Esophagus (tissue), 2 donors: ENCODE measurements at regions not wholly inside any gene's neighbourhood (a gene's known extent, or its start where the extent isn't known, plus 50 kb on each side); places are given as distances from the start of the nearest gene placed in this dataset.

Experiments used
- H3K27ac ChIP-seq, 2 donors: one replicate each; pipeline ENCODE4 v1.5.1; 2013; ENCODE audit warnings: low read depth in 2 of 2, mild to moderate bottlenecking in 2 of 2, inconsistent platforms in 1 of 2, low read length in 1 of 2, moderate library complexity in 1 of 2
- H3K27me3 ChIP-seq, 2 donors: one replicate each; pipeline ENCODE4 v1.6.1; 2013; ENCODE audit warnings: low read length in 2 of 2, control low read depth in 1 of 2, mild to moderate bottlenecking in 1 of 2; ENCODE audit not compliant: insufficient read depth in 2 of 2, control insufficient read depth in 1 of 2
- H3K36me3 ChIP-seq, 2 donors: one replicate each; pipeline ENCODE4 v1.6.1; 2013; ENCODE audit warnings: low read length in 1 of 2; ENCODE audit not compliant: control insufficient read depth in 2 of 2, insufficient read depth in 2 of 2
- H3K4me1 ChIP-seq, 2 donors: one replicate each; pipeline ENCODE4 v1.6.1; 2013; ENCODE audit warnings: low read length in 1 of 2; ENCODE audit not compliant: control insufficient read depth in 2 of 2, insufficient read depth in 2 of 2
- H3K4me3 ChIP-seq, 2 donors: one replicate each; pipeline ENCODE4 v1.5.1; 2013; ENCODE audit warnings: low read length in 2 of 2, mild to moderate bottlenecking in 2 of 2, low read depth in 1 of 2, moderate library complexity in 1 of 2
- H3K9me3 ChIP-seq, 2 donors: one replicate each; pipeline ENCODE4 v1.6.1; 2013; ENCODE audit warnings: mild to moderate bottlenecking in 2 of 2, low read depth in 1 of 2, low read length in 1 of 2, moderate library complexity in 1 of 2; ENCODE audit not compliant: control insufficient read depth in 2 of 2, insufficient read depth in 1 of 2
- WGBS, 2 donors: extraction: QIAGEN DNeasy Blood & Tissue Kit; methylation state at CpG; one replicate each; pipeline ENCODE4 v1.1.7; 2013; 5-methylcytosine and 5-hydroxymethylcytosine counted together
- donor health status: healthy with polysubstance abuse.
- donor health status: Bipolar disorder and iron deficiency.

DNA sequence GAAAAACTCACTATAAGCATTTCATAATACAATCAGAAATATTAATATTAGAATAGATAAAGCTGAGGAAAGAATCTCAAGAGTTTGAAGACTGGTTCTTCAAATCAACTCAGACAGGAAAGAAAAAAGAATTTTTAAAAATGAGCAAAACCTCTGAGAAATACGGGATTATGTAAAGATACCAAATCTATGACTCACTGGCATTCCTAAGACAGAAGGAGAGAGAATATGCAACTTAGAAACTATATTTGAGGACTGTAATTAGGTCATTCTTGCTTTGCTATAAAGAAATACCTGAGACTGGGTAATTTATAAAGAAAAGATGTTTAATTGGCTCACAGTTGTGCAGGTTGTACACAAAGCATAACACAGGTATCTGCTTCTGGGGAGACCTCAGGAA lies 665.1 kb downstream of the RNF144B start:
- no peaks in the 10 kb centered on the region for H3K27me3 ChIP-seq
- 23 to 25% methylated on average over 1 of the region's 1 CpG for WGBS, 2 donors
- no peaks in the 10 kb centered on the region for H3K36me3 ChIP-seq
- H3K4me1 ChIP-seq = no peaks in the 10 kb centered on the region
- no peaks in the 10 kb centered on the region for H3K9me3 ChIP-seq
- no peak overlapping the region for H3K4me3 ChIP-seq
- H3K27ac ChIP-seq = no peak overlapping the region

DNA sequence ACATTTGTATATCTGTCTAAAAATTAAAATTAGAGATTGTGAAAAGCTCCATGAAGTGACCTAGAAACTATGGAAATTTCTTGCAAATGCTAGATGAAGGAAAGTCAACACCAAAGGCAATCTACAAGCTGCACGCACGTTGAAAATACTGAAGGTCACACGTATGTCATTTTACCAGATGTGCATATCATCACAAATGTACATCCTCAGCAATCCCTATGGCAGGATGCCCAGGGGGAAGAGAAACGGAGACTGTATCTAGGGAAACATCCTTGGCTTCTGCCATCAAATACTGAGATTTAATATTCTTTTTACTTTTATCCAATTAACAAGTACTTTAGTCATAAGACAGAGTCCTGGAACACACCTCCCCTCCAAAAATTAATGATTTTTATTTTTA lies 672.0 kb downstream of the RNF144B start:
- Histone ChIP-seq H3K27ac (no peak overlapping the region), H3K9me3 (no peaks in the 10 kb centered on the region), H3K4me1 (no peaks in the 10 kb centered on the region), H3K36me3 (no peaks in the 10 kb centered on the region), H3K27me3 (no peaks in the 10 kb centered on the region), H3K4me3 (no peak overlapping the region)
- 51 to 65% methylated on average over 4 of the region's 4 CpGs for WGBS, 2 donors

DNA sequence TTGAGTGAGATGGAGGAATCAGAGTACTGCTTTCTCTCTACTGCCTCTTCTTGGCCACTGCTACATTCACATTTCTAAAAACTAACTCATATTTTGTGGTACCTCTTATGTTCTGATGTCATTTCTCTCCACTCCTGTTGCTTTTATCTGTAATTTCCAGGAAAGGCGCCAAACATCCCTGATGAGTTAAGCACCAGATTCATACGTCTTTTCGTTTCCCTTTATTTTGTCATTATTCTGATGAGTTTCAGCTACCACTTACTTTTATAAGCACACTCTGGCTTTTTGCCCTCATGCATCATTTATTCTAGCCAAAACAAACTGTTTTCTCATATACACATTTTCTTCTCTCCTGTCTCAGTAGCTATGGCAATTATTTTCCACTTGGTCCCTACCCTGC lies 680.0 kb downstream of the RNF144B start:
- Histone ChIP-seq H3K27me3 (no peaks in the 10 kb centered on the region), H3K36me3 (no peaks in the 10 kb centered on the region), H3K27ac (no peak overlapping the region), H3K4me3 (no peak overlapping the region), H3K4me1 (no peaks in the 10 kb centered on the region), H3K9me3 (no peaks in the 10 kb centered on the region)
- 75 to 82% methylated on average over 3 of the region's 3 CpGs for WGBS, 2 donors

DNA sequence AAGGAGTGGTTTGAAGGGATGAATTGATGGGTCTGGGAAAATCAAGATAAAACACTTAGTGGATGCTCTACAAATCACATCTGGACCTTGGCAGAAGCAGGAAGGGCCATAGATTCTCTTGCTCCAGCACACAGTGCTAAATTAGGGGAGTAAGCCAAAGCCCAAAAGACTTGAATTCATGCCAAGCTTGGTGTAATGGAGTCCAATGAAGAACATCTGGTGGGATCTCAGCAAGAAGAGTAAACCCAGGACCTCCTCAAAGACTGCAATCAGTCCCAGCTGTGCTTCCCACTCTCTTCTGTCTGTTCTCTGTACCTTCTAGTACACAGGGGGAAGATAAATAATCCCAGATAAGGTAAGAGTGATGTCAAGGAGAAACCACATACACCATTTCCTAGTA lies 683.4 kb downstream of the RNF144B start:
- no peaks in the 10 kb centered on the region for H3K9me3 ChIP-seq
- H3K27ac ChIP-seq = no peak overlapping the region
- no peak overlapping the region for H3K4me3 ChIP-seq
- no peaks in the 10 kb centered on the region for H3K27me3 ChIP-seq
- no peaks in the 10 kb centered on the region for H3K4me1 ChIP-seq
- no peaks in the 10 kb centered on the region for H3K36me3 ChIP-seq

DNA sequence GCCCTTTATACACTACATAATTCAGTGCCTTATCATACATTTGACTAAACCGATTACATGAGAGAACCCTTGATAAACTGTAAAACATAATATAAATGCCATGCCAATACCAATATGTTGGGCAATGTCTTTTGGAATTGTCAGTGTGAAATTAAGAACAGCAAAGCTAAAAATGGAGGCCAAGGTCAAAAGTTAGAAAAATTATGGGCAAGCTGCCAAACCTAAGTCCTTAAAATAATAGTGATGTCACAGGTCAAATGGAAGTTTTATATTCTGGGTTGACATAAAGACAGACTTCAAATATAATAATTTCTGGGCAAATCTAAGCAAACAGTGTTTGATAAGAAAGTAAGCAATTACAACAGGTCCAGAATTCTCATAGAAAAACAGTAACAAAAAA lies 696.7 kb downstream of the RNF144B start:
- H3K36me3 ChIP-seq = no peaks in the 10 kb centered on the region
- H3K4me3 ChIP-seq = no peak overlapping the region
- H3K27ac ChIP-seq = no peak overlapping the region
- no peaks in the 10 kb centered on the region for H3K27me3 ChIP-seq
- no peaks in the 10 kb centered on the region for H3K4me1 ChIP-seq
- 63 to 75% methylated on average over 1 of the region's 1 CpG for WGBS, 2 donors
- H3K9me3 ChIP-seq = no peaks in the 10 kb centered on the region

DNA sequence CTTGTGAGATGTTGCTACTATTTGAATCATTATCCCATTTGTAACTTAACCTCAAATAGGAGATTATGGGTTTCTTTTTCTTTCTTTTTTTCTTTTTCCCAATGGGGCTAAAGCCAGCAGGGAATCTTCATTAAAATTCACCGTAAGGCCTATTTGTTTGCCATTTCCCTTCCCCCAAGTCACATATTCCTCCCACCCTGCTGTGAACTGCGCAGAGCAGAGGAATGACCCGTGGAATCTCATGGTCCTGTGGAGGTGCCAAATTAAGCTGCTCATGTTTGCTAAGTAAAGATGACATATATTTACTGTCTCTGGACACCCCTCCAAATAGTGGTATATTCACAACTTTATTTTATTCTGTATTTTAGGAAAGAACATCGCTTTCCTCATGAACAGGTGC lies 699.3 kb downstream of the RNF144B start:
- H3K27ac ChIP-seq = no peak overlapping the region
- H3K9me3 ChIP-seq = no peaks in the 10 kb centered on the region
- no peaks in the 10 kb centered on the region for H3K27me3 ChIP-seq
- H3K4me3 ChIP-seq = no peak overlapping the region
- 80 to 87% methylated on average over 4 of the region's 4 CpGs for WGBS, 2 donors
- H3K36me3 ChIP-seq = no peaks in the 10 kb centered on the region
- no peaks in the 10 kb centered on the region for H3K4me1 ChIP-seq

DNA sequence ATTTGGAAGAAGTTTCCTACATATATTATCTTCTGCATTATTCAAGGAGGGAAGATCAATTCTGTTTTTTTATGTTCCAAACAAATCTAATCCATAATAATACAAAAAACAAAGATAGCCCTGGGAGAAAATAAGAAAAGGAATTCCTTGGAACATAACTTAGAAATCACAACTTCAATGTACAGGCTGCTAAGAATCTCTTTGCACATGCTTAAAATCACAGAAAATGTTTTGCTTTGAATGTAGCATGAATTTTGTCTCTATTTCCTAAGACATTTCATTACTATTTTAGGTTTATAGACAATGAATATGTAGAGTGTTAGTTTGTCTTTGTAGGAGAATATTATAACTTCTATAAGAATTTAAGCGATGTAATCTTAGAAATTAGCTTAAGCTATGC lies 700.1 kb downstream of the RNF144B start:
- no peaks in the 10 kb centered on the region for H3K36me3 ChIP-seq
- H3K27ac ChIP-seq = no peak overlapping the region
- WGBS, 2 donors = 93 to 98% methylated on average over 1 of the region's 1 CpG
- no peaks in the 10 kb centered on the region for H3K27me3 ChIP-seq
- H3K4me1 ChIP-seq = no peaks in the 10 kb centered on the region
- H3K4me3 ChIP-seq = no peak overlapping the region
- H3K9me3 ChIP-seq = no peaks in the 10 kb centered on the region

DNA sequence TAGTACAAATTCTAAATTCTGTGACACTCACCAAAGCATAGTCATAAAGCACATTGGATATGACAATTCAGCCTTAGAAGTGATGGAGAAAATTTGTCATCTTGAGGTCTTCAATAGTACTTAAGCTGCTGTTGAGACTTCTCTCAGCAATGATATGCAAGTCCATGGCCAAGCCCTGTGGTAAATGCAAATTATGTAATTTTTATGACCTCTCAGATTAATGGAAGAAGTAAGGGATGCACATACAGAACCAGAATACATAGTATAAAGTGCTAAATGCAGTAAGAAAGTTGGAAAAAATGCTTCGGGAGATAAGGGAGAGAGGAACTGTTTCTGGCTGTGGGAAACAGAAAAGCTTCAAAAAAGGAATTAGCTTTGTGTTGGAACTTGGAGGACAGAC lies 700.7 kb downstream of the RNF144B start:
- Histone ChIP-seq H3K36me3 (no peaks in the 10 kb centered on the region), H3K27me3 (no peaks in the 10 kb centered on the region), H3K27ac (no peak overlapping the region), H3K4me1 (no peaks in the 10 kb centered on the region), H3K4me3 (no peak overlapping the region), H3K9me3 (no peaks in the 10 kb centered on the region)
- WGBS, 2 donors = 87 to 96% methylated on average over 1 of the region's 1 CpG

DNA sequence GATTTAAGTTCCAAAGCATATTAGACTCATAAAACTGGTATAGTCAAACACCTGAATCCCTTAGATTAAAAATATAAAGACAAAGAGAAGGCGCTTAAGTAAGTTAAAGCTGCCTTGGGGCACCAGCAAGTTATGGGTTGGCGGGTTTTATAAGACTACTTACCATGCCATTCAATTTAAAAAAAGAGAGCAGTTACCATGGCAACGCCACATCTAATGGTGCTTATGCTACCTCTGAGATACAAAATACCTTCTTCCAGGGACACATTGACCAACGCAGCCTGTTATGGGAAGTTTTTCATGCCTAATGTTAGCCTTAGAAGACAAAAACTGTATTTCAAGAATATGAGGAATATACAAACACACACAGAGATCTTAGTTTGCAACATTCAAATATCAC lies 713.6 kb downstream of the RNF144B start:
- Histone ChIP-seq H3K4me3 (no peak overlapping the region), H3K4me1 (no peaks in the 10 kb centered on the region), H3K9me3 (no peaks in the 10 kb centered on the region), H3K36me3 (no peaks in the 10 kb centered on the region), H3K27me3 (no peaks in the 10 kb centered on the region), H3K27ac (no peak overlapping the region)
- 84 to 85% methylated on average over 4 of the region's 4 CpGs for WGBS, 2 donors

DNA sequence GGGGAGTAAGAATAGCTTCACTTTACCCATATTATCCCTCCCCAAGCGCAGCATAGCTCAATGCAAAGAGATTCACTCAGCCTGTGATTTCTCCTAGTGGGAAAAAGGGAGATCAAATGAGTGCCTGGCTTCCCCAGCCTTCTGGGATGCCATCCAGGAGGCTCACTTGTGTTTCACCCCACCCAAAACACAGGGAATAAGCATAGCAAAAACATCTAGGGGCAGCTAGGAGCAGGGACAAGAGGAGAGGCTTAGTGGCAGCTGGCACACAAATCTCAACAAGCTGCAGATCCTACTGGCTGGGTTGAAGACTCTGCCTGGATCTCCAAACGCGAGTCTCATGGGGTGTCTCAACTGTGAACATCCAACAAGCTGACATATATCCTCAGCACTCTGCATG lies 715.8 kb downstream of the RNF144B start:
- H3K36me3 ChIP-seq = no peaks in the 10 kb centered on the region
- H3K9me3 ChIP-seq = no peaks in the 10 kb centered on the region
- no peak overlapping the region for H3K27ac ChIP-seq
- 75 to 76% methylated on average over 3 of the region's 3 CpGs for WGBS, 2 donors
- no peaks in the 10 kb centered on the region for H3K4me1 ChIP-seq
- no peak overlapping the region for H3K4me3 ChIP-seq
- no peaks in the 10 kb centered on the region for H3K27me3 ChIP-seq
